ENCODE measurements at regions not wholly inside any gene's neighbourhood (a gene's known extent, or its start where the extent isn't known, plus 50 kb on each side); places are given as distances from the start of the nearest gene placed in this dataset.

DNA sequence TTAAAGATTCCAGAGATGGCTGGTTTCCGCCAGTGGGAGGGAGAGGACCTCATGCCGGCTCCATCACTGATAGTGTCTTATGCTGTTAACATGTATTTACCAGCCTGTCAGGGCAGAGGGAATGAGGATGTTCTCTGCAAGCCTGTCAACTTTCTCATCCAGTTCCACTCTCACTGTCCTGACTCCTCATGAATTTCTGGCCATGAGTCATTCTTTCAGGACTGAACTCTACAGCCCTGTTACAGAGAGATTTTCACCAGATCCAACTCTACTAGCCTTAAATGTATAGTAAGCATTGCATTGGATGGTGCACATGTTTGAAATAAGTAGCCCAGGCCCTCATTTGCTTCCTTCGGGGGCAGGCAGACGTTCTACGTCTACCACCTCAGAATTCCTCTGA, 387.7 kb downstream of the TMEM135 start:
- TF ChIP-seq EZH2 (IDR thresholded peaks at IDR 0.05) (no peak), EZH2phosphoT487 (IDR thresholded peaks at IDR 0.05) (no peak), CTCF (IDR thresholded peaks at IDR 0.05) (no peak)
- no peak overlapping the region for H3K27ac ChIP-seq
- H2AFZ ChIP-seq (replicated peaks) = no peak overlapping the region
- DNase-seq (ENCODE audit: low spot score) = no peak
- Mint-ChIP-seq H3K4me3 (no peak overlapping the region), H3K36me3 (no peaks in the 10 kb centered on the region), H3K27me3 (ENCODE audit: insufficient read depth, low read depth) (peaks cover 3% of the 10 kb centered on the region), H3K9me3 (no peaks in the 10 kb centered on the region), H3K27ac (no peak overlapping the region), H3K4me1 (peaks cover 15% of the 10 kb centered on the region)
- no peaks in the 10 kb centered on the region for H3K9me3 ChIP-seq (ENCODE audit: low read depth)
- H3K36me3 ChIP-seq = no peaks in the 10 kb centered on the region
- no peaks in the 10 kb centered on the region for H4K20me1 ChIP-seq (ENCODE audit: low read depth)
- H3K79me2 ChIP-seq (ENCODE audit: low read depth) = no peaks in the 10 kb centered on the region
- H3F3A ChIP-seq (ENCODE audit: low read depth) = no peaks in the 10 kb centered on the region
- no peaks in the 10 kb centered on the region for H3K4me1 ChIP-seq
- H3K9ac ChIP-seq = no peak overlapping the region
- no peak overlapping the region for H3K4me2 ChIP-seq
- no peaks in the 10 kb centered on the region for H3K27me3 ChIP-seq
- no peak overlapping the region for H3K4me3 ChIP-seq

GRCh38 chr11:87423161-87423560, 385.4 kb downstream of the TMEM135 start:
- Mint-ChIP-seq H3K4me1 (peaks cover 3% of the 10 kb centered on the region), H3K27ac (no peak overlapping the region), H3K9me3 (no peaks in the 10 kb centered on the region), H3K27me3 (ENCODE audit: insufficient read depth, low read depth) (peaks cover 4% of the 10 kb centered on the region), H3K36me3 (no peaks in the 10 kb centered on the region), H3K4me3 (no peak overlapping the region)
- Histone ChIP-seq H3F3A (ENCODE audit: low read depth) (no peaks in the 10 kb centered on the region), H2AFZ (replicated peaks) (no peak overlapping the region), H3K27ac (no peak overlapping the region), H3K27me3 (no peaks in the 10 kb centered on the region), H3K4me3 (no peak overlapping the region), H3K9me3 (ENCODE audit: low read depth) (no peaks in the 10 kb centered on the region), H3K36me3 (no peaks in the 10 kb centered on the region), H4K20me1 (ENCODE audit: low read depth) (no peaks in the 10 kb centered on the region), H3K4me2 (no peak overlapping the region), H3K4me1 (no peaks in the 10 kb centered on the region), H3K79me2 (ENCODE audit: low read depth) (no peaks in the 10 kb centered on the region), H3K9ac (no peak overlapping the region)
- no peak for TF ChIP-seq EZH2 (IDR thresholded peaks at IDR 0.05)
- TF ChIP-seq CTCF (IDR thresholded peaks at IDR 0.05) = no peak
- no peak for TF ChIP-seq EZH2phosphoT487 (IDR thresholded peaks at IDR 0.05)
- DNase-seq (ENCODE audit: low spot score) = no peak

DNA sequence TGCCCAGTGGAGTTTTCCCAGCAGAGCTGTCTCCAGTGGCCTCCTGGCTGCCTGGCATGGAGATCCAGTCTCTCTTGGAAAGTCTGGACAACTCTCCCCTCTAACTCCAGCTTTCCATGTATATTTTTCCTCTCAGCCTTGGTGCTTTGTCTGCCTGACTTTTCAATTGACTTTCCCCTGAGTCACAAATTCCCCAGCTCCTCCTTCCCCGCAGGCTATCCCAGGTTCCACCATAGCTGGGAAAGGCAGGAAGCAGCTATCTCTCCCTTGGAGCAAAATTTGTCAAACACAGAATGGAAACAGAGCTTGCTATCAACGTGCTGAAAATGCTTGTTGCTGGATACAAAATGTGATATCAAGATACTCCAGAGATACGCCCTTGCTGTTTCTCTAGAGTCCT, 384.8 kb downstream of the TMEM135 start:
- no peak overlapping the region for H3K27ac Mint-ChIP-seq
- no peak overlapping the region for H3K9ac ChIP-seq
- TF ChIP-seq EZH2phosphoT487 (IDR thresholded peaks at IDR 0.05) = no peak
- no peak for TF ChIP-seq EZH2 (IDR thresholded peaks at IDR 0.05)
- TF ChIP-seq CTCF (IDR thresholded peaks at IDR 0.05) = no peak

More for the DNA sequence above, 384.8 kb downstream of the TMEM135 start:
- Mint-ChIP-seq H3K36me3 (no peaks in the 10 kb centered on the region), H3K9me3 (no peaks in the 10 kb centered on the region), H3K4me3 (no peak overlapping the region), H3K27me3 (ENCODE audit: insufficient read depth, low read depth) (peaks cover 4% of the 10 kb centered on the region), H3K4me1 (peaks cover 3% of the 10 kb centered on the region)
- Histone ChIP-seq H3K27ac (no peak overlapping the region), H3K79me2 (ENCODE audit: low read depth) (no peaks in the 10 kb centered on the region), H3K36me3 (no peaks in the 10 kb centered on the region), H3K27me3 (no peaks in the 10 kb centered on the region), H3K9me3 (ENCODE audit: low read depth) (no peaks in the 10 kb centered on the region), H3K4me1 (peaks cover 3% of the 10 kb centered on the region), H3F3A (ENCODE audit: low read depth) (no peaks in the 10 kb centered on the region), H4K20me1 (ENCODE audit: low read depth) (no peaks in the 10 kb centered on the region), H2AFZ (replicated peaks) (peak overlapping the region; percentile 23), H3K4me3 (no peak overlapping the region), H3K4me2 (no peak overlapping the region)
- DNase-seq (ENCODE audit: low spot score) = no peak
